ENCODE measurements at regions not wholly inside any gene's neighbourhood (a gene's known extent, or its start where the extent isn't known, plus 50 kb on each side); places are given as distances from the start of the nearest gene placed in this dataset.

- TF ChIP-seq SUZ12 (IDR thresholded peaks at IDR 0.05; ENCODE audit: extremely low read depth, insufficient read depth, insufficient read length) (no peak), ZNF274 (IDR thresholded peaks at IDR 0.05; ENCODE audit: low read depth, low read length) (no peak), YY1 (IDR thresholded peaks at IDR 0.05; ENCODE audit: insufficient read depth, insufficient read length) (no peak)
Observed at GRCh38 chrX:6464726-6465125, 70.2 kb downstream of the VCX3A start.
